Activated CD8-positive, alpha-beta T cell treated with anti-CD3 and anti-CD28 coated beads for 36 hours (primary cell): ENCODE measurements at regions not wholly inside any gene's neighbourhood (a gene's known extent, or its start where the extent isn't known, plus 50 kb on each side); places are given as distances from the start of the nearest gene placed in this dataset.

Experiments used
- ATAC-seq: fragments of 200-7000 bp; cut with Tn5 transposase; one replicate; pipeline ENCODE4 v1.10.0; 2021; ENCODE audit warnings: mild to moderate bottlenecking, moderate library complexity
- CTCF ChIA-PET: fragments of 350-600 bp; sonication (Branson Sonifier 250); formaldehyde crosslinking; loops from one replicate; lab custom pipeline; 2021; ENCODE audit warnings: antibody characterized with exemption; lab: Charles Lee
- POLR2A ChIA-PET: fragments of 350-600 bp; sonication (Branson Sonifier 250); formaldehyde crosslinking; loops from one replicate; lab custom pipeline; 2021; ENCODE audit warnings: antibody characterized with exemption; lab: Charles Lee
- DNase-seq: peaks from one replicate; pipeline ENCODE4 v3.0.0-alpha.2; 2020
- H3K27ac Mint-ChIP-seq: one replicate; pipeline ENCODE4 v1.8.0; 2021; ENCODE audit warnings: mild to moderate bottlenecking, mixed read lengths
- H3K27me3 Mint-ChIP-seq: one replicate; pipeline ENCODE4 v1.8.0; 2021; ENCODE audit warnings: mixed read lengths
- H3K36me3 Mint-ChIP-seq: one replicate; pipeline ENCODE4 v1.8.0; 2021; ENCODE audit warnings: low read depth, mixed read lengths
- H3K4me1 Mint-ChIP-seq: one replicate; pipeline ENCODE4 v1.8.0; 2021; ENCODE audit warnings: low read depth, mixed read lengths
- H3K4me3 Mint-ChIP-seq: one replicate; pipeline ENCODE4 v1.8.0; 2021; ENCODE audit warnings: mild to moderate bottlenecking, moderate library complexity, mixed read lengths
- H3K9me3 Mint-ChIP-seq: one replicate; pipeline ENCODE4 v1.8.0; 2021; ENCODE audit warnings: mixed read lengths
- intact Hi-C: fragments of 100-400 bp; cut with micrococcal nuclease; formaldehyde crosslinking; loops from one replicate; pipeline ENCODE4 v1.10.0; 2022
- TF ChIP-seq, protein P1 (sequence below): fragments of 200-600 bp; IDR thresholded peaks from one replicate; pipeline ENCODE4 v1.8.0; 2022; ENCODE audit warnings: antibody characterized with exemption, mild to moderate bottlenecking

GRCh38 chr2:174668075-174668474 lies 70.5 kb upstream of the WIPF1 start:
- Mint-ChIP-seq H3K27ac (peak overlapping the region; percentile 51), H3K4me1 (peaks cover 30% of the 10 kb centered on the region)
- POLR2A ChIA-PET: interaction anchor here (0.6 to 2.4 kb wide), 6 partner anchors 10 to 76 kb away, joined by 3 to 12 read pairs (median 4); no protein-coding TSS in a partner anchor

DNA sequence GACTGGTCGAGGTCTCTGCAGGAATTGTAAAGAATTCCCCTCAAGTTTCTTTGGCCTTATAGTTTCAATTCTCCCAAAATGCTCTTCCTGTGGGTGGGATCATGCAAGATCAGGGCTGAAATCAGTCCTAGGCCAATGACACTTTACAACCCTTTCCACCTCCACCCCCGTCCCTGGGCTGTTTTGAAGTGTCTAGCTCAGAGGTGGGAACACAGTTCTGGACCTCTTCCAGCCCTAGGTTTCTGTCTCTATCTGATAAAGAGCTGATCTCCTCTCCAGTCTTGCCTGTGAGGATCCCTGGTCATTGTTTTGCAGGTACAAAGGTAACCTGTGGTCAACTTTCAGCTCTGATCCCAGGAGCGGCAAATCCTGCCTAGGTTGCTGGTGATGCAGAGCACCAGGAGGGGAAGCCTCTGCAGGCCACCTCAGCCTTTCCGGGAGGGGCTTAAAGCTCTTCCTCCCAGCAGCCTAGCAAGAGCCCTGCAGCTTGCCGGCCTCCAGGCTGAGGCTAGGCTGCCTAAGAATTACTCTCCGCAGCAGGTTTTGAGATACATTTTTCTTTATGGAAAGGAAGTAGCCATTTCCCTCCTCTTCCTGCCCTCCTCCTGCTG lies 69.8 kb upstream of the WIPF1 start:
- no peaks in the 10 kb centered on the region for H3K27me3 Mint-ChIP-seq
- H3K9me3 Mint-ChIP-seq: peaks cover 9% of the 10 kb centered on the region
- peaks cover 30% of the 10 kb centered on the region for H3K4me1 Mint-ChIP-seq
- TF ChIP-seq, protein P1, sequence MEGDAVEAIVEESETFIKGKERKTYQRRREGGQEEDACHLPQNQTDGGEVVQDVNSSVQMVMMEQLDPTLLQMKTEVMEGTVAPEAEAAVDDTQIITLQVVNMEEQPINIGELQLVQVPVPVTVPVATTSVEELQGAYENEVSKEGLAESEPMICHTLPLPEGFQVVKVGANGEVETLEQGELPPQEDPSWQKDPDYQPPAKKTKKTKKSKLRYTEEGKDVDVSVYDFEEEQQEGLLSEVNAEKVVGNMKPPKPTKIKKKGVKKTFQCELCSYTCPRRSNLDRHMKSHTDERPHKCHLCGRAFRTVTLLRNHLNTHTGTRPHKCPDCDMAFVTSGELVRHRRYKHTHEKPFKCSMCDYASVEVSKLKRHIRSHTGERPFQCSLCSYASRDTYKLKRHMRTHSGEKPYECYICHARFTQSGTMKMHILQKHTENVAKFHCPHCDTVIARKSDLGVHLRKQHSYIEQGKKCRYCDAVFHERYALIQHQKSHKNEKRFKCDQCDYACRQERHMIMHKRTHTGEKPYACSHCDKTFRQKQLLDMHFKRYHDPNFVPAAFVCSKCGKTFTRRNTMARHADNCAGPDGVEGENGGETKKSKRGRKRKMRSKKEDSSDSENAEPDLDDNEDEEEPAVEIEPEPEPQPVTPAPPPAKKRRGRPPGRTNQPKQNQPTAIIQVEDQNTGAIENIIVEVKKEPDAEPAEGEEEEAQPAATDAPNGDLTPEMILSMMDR: no peak
- ATAC-seq (peak; percentile 67), DNase-seq (no peak)
- peak overlapping the region; percentile 13 for H3K27ac Mint-ChIP-seq
- intact Hi-C loops: no loop called here
- POLR2A ChIA-PET: interaction anchor here (1.1 to 2.4 kb wide), 7 partner anchors 9 to 75 kb away, joined by 4 to 12 read pairs (median 4); no protein-coding TSS in a partner anchor
- no peak overlapping the region for H3K4me3 Mint-ChIP-seq
- H3K36me3 Mint-ChIP-seq: peaks cover 9% of the 10 kb centered on the region
- CTCF ChIA-PET: interaction anchor here (0.9 to 1.5 kb wide), 9 partner anchors 10 to 90 kb away, joined by 3 to 5 read pairs (median 3); no protein-coding TSS in a partner anchor

More at GRCh38 chr2:174668075-174668474, 70.5 kb upstream of the WIPF1 start:
- no peak overlapping the region for H3K4me3 Mint-ChIP-seq
- CTCF ChIA-PET: interaction anchor here (0.9 to 1.5 kb wide), 5 partner anchors 19 to 90 kb away, joined by 3 to 5 read pairs (median 4); no protein-coding TSS in a partner anchor
- peaks cover 17% of the 10 kb centered on the region for H3K9me3 Mint-ChIP-seq
- no peaks in the 10 kb centered on the region for H3K27me3 Mint-ChIP-seq
- intact Hi-C loops: no loop called here
- TF ChIP-seq, protein P1: no peak
- H3K36me3 Mint-ChIP-seq: peaks cover 16% of the 10 kb centered on the region
- no peak for DNase-seq
- ATAC-seq: no peak

DNA sequence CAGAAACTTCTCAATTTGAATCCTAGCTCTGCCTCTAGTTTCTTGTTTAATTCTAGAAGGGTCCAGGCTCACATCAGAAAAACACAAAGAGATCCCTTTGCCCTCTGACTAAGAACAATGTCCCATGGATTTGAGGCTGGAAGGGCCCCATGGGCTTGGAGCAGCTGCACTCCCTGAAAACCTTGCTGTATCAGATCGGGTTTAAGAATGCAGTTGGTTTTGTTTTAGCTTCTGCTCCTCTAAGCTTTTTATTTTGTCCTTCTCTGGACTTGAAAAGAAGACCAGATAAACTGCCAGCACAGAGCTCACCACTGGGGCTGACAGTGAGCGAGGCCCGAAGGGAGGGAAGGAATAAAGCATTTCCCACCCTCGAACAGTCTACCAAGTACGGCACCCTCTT lies 69.2 kb upstream of the WIPF1 start:
- CTCF ChIA-PET: interaction anchor here (1.1 to 1.5 kb wide), 7 partner anchors 10 to 89 kb away, joined by 3 to 5 read pairs (median 3); no protein-coding TSS in a partner anchor
- intact Hi-C loops: no loop called here
- Mint-ChIP-seq H3K4me3 (no peak overlapping the region), H3K36me3 (peaks cover 5% of the 10 kb centered on the region), H3K27ac (no peak overlapping the region), H3K9me3 (peaks cover 5% of the 10 kb centered on the region), H3K27me3 (no peaks in the 10 kb centered on the region), H3K4me1 (peaks cover 30% of the 10 kb centered on the region)
- DNase-seq (no peak), ATAC-seq (no peak)
- TF ChIP-seq, protein P1: no peak
- POLR2A ChIA-PET: interaction anchor here (1.1 to 2.4 kb wide), 7 partner anchors 9 to 74 kb away, joined by 4 to 12 read pairs (median 4); no protein-coding TSS in a partner anchor

DNA sequence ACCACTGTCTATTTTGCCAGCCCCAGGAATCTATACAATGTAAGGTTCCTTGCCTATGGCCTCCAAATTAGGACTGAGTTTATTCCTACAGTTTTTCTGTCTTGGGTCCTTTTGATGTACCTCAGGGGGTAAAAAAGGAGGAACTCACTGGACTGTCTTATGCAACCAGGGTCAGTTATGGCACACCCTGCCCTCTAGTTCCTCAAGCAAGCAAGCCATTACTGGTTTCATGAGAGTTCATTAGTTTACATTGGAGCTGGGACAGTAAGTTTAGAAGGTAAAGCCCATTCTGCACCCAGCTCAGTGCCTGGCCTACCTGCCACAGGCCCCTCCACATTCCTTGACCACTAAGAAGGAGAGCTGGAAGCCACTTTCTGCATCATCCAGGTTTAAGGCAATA lies 68.7 kb upstream of the WIPF1 start:
- no peak for ATAC-seq
- no peak overlapping the region for H3K4me3 Mint-ChIP-seq
- DNase-seq: no peak
- peaks cover 2% of the 10 kb centered on the region for H3K36me3 Mint-ChIP-seq
- POLR2A ChIA-PET: interaction anchor here (1.2 to 2.4 kb wide), 4 partner anchors 11 to 74 kb away, joined by 4 to 12 read pairs (median 6); no protein-coding TSS in a partner anchor
- intact Hi-C loops: no loop called here
- TF ChIP-seq, protein P1: no peak
- H3K27me3 Mint-ChIP-seq: no peaks in the 10 kb centered on the region
- CTCF ChIA-PET: interaction anchor here (1.2 to 1.4 kb wide), 5 partner anchors 10 to 72 kb away, joined by 3 to 4 read pairs (median 3); no protein-coding TSS in a partner anchor
- H3K9me3 Mint-ChIP-seq: peaks cover 2% of the 10 kb centered on the region
- no peak overlapping the region for H3K27ac Mint-ChIP-seq
- peaks cover 30% of the 10 kb centered on the region for H3K4me1 Mint-ChIP-seq
